Brain microvascular endothelial cell (primary cell): ENCODE measurements at regions not wholly inside any gene's neighbourhood (a gene's known extent, or its start where the extent isn't known, plus 50 kb on each side); places are given as distances from the start of the nearest gene placed in this dataset.

Experiments used
- DNase-seq: peaks from one replicate; pipeline ENCODE4 v3.0.0-alpha.2; 2020
- H3K27ac ChIP-seq: fragments of 250-450 bp; sonication (Bioruptor Pico); 2 replicates; pipeline ENCODE4 v1.5.1; 2020; ENCODE audit warnings: mild to moderate bottlenecking, moderate library complexity
- H3K27me3 ChIP-seq: fragments of 250-450 bp; sonication (Bioruptor Pico); replicated peaks from 2 replicates; pipeline ENCODE4 v1.5.1; 2020; ENCODE audit warnings: mild to moderate bottlenecking
- H3K36me3 ChIP-seq: fragments of 250-450 bp; sonication (Bioruptor Pico); replicated peaks from 2 replicates; pipeline ENCODE4 v1.5.1; 2020; ENCODE audit warnings: mild to moderate bottlenecking
- H3K4me3 ChIP-seq: 2 replicates; pipeline ENCODE4 v1.5.1; 2011; ENCODE audit warnings: low read depth, mild to moderate bottlenecking, control low read depth, low read length, moderate library complexity
- CTCF ChIP-seq: IDR thresholded peaks from 2 replicates; pipeline ENCODE4 v1.5.1; 2011; ENCODE audit warnings: low read depth, mild to moderate bottlenecking, moderate library complexity, low read length, control low read depth, inconsistent platforms; ENCODE audit errors: missing control alignments
- in situ Hi-C: cut with HindIII; loops from 2 replicates; pipeline ENCODE4 v1.10.0; 2017; ENCODE audit warnings: low sequenced_read_pairs, low pct_ligation_motif_present

GRCh38 chr13:69283837-69284236, 823.8 kb upstream of the ATXN8OS start:
- Histone ChIP-seq H3K27ac (no peak overlapping the region), H3K27me3 (no peaks in the 10 kb centered on the region), H3K36me3 (no peaks in the 10 kb centered on the region), H3K4me3 (no peak overlapping the region)
- in situ Hi-C loops, result no loop called here
- DNase-seq, result no peak
- TF ChIP-seq CTCF, result no peak

GRCh38 chr13:69283301-69283700, 824.3 kb upstream of the ATXN8OS start:
- Histone ChIP-seq H3K27ac (no peak overlapping the region), H3K27me3 (no peaks in the 10 kb centered on the region), H3K36me3 (no peaks in the 10 kb centered on the region), H3K4me3 (no peak overlapping the region)
- TF ChIP-seq CTCF, result no peak
- in situ Hi-C loops, result no loop called here
- DNase-seq, result no peak

- no peak for TF ChIP-seq CTCF
- no peak for DNase-seq
- H3K27ac ChIP-seq, result no peak overlapping the region
- no peaks in the 10 kb centered on the region for H3K27me3 ChIP-seq
- no peaks in the 10 kb centered on the region for H3K36me3 ChIP-seq
- H3K4me3 ChIP-seq, result no peak overlapping the region
- in situ Hi-C loops, result no loop called here
These were observed 827.2 kb upstream of the ATXN8OS start for GRCh38 chr13:69280399-69280798.

GRCh38 chr13:69279213-69279612, 828.4 kb upstream of the ATXN8OS start:
- Histone ChIP-seq H3K27me3 (no peaks in the 10 kb centered on the region), H3K27ac (no peak overlapping the region), H3K4me3 (no peak overlapping the region), H3K36me3 (no peaks in the 10 kb centered on the region)
- no peak for DNase-seq
- in situ Hi-C loops, result no loop called here
- no peak for TF ChIP-seq CTCF

- TF ChIP-seq CTCF, result no peak
- Histone ChIP-seq H3K4me3 (no peak overlapping the region), H3K27me3 (no peaks in the 10 kb centered on the region), H3K36me3 (no peaks in the 10 kb centered on the region), H3K27ac (no peak overlapping the region)
- DNase-seq, result no peak
- in situ Hi-C loops, result no loop called here
These were observed 833.4 kb upstream of the ATXN8OS start for GRCh38 chr13:69274231-69274630.
